GM18498 (cell line): ENCODE measurements at regions not wholly inside any gene's neighbourhood (a gene's known extent, or its start where the extent isn't known, plus 50 kb on each side); places are given as distances from the start of the nearest gene placed in this dataset.
"Not testable (repeated sequence)": the region's sequence is repeated elsewhere in the genome, so short reads cannot be mapped to it uniquely, and the experiment has no call there.

Source experiments
- ATAC-seq: cut with Tn5 transposase; IDR thresholded peaks from one replicate; pipeline ENCODE4 v1.9.1; 2021; ENCODE audit warnings: mild to moderate bottlenecking, moderate library complexity; ENCODE audit not compliant: unreplicated experiment

- no peak for ATAC-seq
Measured at GRCh38 chr16:64085296-64085695, 1036.6 kb downstream of the CDH11 start.

- ATAC-seq = no peak
Measured at GRCh38 chr16:64084706-64085105, 1037.2 kb downstream of the CDH11 start.

- ATAC-seq = no peak
Measured at GRCh38 chr16:64083428-64084129, 1038.3 kb downstream of the CDH11 start.

GRCh38 chr16:64077242-64077641 lies 1044.6 kb downstream of the CDH11 start:
- ATAC-seq = no peak

- ATAC-seq = no peak
Measured at GRCh38 chr16:64074706-64075105, 1047.2 kb downstream of the CDH11 start.

- not testable (repeated sequence) for ATAC-seq
Measured at GRCh38 chr16:64072131-64072730, 1049.6 kb downstream of the CDH11 start.

GRCh38 chr16:64065523-64065922 lies 1056.3 kb downstream of the CDH11 start:
- ATAC-seq = no peak

- ATAC-seq = no peak
Measured at GRCh38 chr16:64061621-64062020, 1060.2 kb downstream of the CDH11 start.

- ATAC-seq = no peak
Measured at GRCh38 chr16:64060631-64061030, 1061.2 kb downstream of the CDH11 start.

GRCh38 chr16:64058685-64059084 lies 1063.2 kb downstream of the CDH11 start:
- ATAC-seq = no peak

- ATAC-seq = no peak
Measured at GRCh38 chr16:64051824-64052223, 1070.0 kb downstream of the CDH11 start.

- ATAC-seq = no peak
Measured at GRCh38 chr16:64047878-64048277, 1074.0 kb downstream of the CDH11 start.

- ATAC-seq = no peak
Measured at GRCh38 chr16:64047207-64047606, 1074.7 kb downstream of the CDH11 start.

GRCh38 chr16:64035337-64035736 lies 1086.5 kb downstream of the CDH11 start:
- ATAC-seq = no peak

GRCh38 chr16:64019339-64019738 lies 1102.5 kb downstream of the CDH11 start:
- ATAC-seq = no peak

GRCh38 chr16:64017796-64018195 lies 1104.1 kb downstream of the CDH11 start:
- no peak for ATAC-seq

- no peak for ATAC-seq
Measured at GRCh38 chr16:64013856-64014255, 1108.0 kb downstream of the CDH11 start.

- ATAC-seq = no peak
Measured at GRCh38 chr16:64012166-64012565, 1109.7 kb downstream of the CDH11 start.

GRCh38 chr16:64011650-64012049 lies 1110.2 kb downstream of the CDH11 start:
- ATAC-seq = no peak

GRCh38 chr16:64008131-64008530 lies 1113.7 kb downstream of the CDH11 start:
- ATAC-seq = no peak

- no peak for ATAC-seq
Measured at GRCh38 chr16:64004116-64004515, 1117.7 kb downstream of the CDH11 start.

- no peak for ATAC-seq
Measured at GRCh38 chr16:63995025-63995424, 1126.8 kb downstream of the CDH11 start.

GRCh38 chr16:63983401-63983800 lies 1138.5 kb downstream of the CDH11 start:
- no peak for ATAC-seq
